ENCODE measurements at regions not wholly inside any gene's neighbourhood (a gene's known extent, or its start where the extent isn't known, plus 50 kb on each side); places are given as distances from the start of the nearest gene placed in this dataset.

DNA sequence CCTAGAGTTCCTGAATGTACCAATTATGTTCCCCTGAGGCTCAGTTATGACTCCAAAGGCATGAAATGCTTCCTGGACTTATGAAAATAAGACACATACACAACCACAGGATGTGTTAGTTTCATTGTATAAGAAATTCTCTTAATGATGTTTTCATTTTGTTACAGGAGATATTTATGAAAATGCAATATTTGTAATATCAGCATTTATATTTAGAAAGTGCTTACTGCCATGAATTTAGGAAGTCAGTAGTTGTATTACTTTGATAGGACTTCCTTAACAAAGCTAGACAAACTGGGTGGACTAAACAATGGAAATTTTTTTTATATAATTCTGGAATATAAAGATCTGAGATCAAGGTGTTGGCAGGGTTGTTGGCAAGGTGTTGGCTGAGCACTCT lies 572.1 kb upstream of the IGFBP7 start:
- no peak for TF ChIP-seq EZH2 (IDR thresholded peaks at IDR 0.05; ENCODE audit: borderline replicate concordance, low read depth, low read length, severe bottlenecking)
- TF ChIP-seq, protein P1, sequence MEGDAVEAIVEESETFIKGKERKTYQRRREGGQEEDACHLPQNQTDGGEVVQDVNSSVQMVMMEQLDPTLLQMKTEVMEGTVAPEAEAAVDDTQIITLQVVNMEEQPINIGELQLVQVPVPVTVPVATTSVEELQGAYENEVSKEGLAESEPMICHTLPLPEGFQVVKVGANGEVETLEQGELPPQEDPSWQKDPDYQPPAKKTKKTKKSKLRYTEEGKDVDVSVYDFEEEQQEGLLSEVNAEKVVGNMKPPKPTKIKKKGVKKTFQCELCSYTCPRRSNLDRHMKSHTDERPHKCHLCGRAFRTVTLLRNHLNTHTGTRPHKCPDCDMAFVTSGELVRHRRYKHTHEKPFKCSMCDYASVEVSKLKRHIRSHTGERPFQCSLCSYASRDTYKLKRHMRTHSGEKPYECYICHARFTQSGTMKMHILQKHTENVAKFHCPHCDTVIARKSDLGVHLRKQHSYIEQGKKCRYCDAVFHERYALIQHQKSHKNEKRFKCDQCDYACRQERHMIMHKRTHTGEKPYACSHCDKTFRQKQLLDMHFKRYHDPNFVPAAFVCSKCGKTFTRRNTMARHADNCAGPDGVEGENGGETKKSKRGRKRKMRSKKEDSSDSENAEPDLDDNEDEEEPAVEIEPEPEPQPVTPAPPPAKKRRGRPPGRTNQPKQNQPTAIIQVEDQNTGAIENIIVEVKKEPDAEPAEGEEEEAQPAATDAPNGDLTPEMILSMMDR (IDR thresholded peaks at IDR 0.05; ENCODE audit: extremely low read depth in 1 of 2, insufficient read depth in 1 of 2, low read depth in 1 of 2, low read length in 2 of 2): no peak
- TF ChIP-seq, protein P2, sequence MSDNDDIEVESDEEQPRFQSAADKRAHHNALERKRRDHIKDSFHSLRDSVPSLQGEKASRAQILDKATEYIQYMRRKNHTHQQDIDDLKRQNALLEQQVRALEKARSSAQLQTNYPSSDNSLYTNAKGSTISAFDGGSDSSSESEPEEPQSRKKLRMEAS (IDR thresholded peaks at IDR 0.05; ENCODE audit: insufficient read depth, insufficient read length): no peak
- TF ChIP-seq POLR2A (IDR thresholded peaks at IDR 0.05; ENCODE audit: low read depth, low read length): no peak
- no peak for TF ChIP-seq MYC (IDR thresholded peaks at IDR 0.05; ENCODE audit: low read depth, low read length)
- TF ChIP-seq POLR2AphosphoS5 (IDR thresholded peaks at IDR 0.05; ENCODE audit: insufficient read depth, low read depth, low read length): no peak

Data from endothelial cell of umbilical vein (primary cell).